HT1080 (cell line): ENCODE measurements at regions not wholly inside any gene's neighbourhood (a gene's known extent, or its start where the extent isn't known, plus 50 kb on each side); places are given as distances from the start of the nearest gene placed in this dataset.
"Not testable (repeated sequence)": the region's sequence is repeated elsewhere in the genome, so short reads cannot be mapped to it uniquely, and the experiment has no call there.

Source experiments
- DNase-seq: peaks from one replicate; pipeline ENCODE4 v3.0.0-alpha.2; 2015; ENCODE audit warnings: low read depth

GRCh38 chr10:59036311-59037017, 140.0 kb upstream of the PHYHIPL start:
- no peak for DNase-seq

- no peak for DNase-seq
Measured at GRCh38 chr10:59037018-59037389, 139.4 kb upstream of the PHYHIPL start.

GRCh38 chr10:59037506-59037905, 138.9 kb upstream of the PHYHIPL start:
- no peak for DNase-seq

GRCh38 chr10:59043358-59043757, 133.1 kb upstream of the PHYHIPL start:
- DNase-seq: not testable (repeated sequence)

DNA sequence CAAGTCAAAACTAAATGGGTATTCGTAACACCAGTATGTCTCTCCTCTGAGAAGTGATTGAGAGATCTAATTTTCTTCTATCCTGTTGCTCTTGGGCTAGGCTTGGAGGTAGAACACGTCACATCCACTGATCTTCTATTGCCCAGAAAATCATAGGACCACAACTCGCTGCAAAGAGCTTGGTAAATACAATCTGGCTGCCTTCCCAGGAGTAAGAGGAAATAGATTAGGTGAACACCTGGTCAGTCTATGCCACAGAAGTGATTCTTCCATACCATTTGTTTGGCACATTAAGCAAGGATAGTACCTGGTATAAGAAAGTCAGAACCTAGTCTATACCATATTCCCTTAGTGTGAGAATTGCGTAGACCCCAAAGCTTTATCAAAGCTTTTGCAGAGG, 129.3 kb upstream of the PHYHIPL start:
- no peak for DNase-seq

DNA sequence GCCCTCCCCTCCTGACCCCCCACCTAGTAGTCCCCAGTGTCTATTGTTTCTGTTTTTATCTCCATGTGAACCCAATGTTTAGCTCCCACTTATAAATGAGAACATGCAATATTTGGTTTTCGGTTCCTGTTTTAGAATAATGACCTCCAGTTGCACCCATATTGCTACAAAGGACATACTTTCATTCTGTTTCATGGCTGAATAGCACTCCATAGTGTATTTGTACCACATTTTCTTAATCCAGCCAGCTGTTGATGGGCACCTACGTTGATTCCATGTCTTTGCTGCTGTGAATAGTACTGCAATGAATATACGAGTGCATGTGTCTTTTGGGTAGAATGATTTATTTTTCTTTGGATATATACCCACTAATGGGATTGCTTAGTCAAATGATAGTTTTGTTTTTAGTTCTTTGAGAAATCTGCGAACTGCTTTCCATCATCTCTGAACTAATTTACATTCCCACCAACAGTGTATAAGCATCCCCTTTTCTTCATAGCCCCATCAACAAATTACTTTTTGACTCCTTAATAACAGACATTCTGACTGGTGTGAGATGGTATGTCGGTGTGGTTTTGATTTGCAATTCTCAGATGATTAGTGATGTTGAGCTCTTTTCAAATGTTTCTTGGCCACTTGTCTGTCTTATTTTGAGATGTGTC, 128.4 kb upstream of the PHYHIPL start:
- peak; percentile 12 for DNase-seq

GRCh38 chr10:59053502-59053901, 122.9 kb upstream of the PHYHIPL start:
- not testable (repeated sequence) for DNase-seq

DNA sequence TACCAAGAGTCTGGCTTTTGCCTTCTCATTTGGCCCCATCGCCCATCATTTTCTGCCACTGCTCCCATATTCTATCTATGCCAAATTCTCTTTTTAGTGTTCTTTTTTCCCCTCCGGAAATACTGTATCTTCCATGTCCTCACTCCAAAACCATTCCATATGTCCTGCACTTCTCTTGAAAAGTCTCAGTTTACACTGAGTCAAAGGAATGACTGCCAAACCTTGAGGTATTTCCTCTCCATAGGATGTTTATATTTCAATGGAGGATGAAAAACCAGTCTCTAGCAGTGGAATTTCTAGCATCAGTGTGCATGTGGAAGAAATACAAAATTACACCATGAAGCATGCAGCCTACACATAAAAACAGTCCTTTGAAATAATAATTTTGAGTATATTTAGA, 121.4 kb upstream of the PHYHIPL start:
- DNase-seq: no peak

- no peak for DNase-seq
Measured at GRCh38 chr10:59057345-59057744, 119.1 kb upstream of the PHYHIPL start.

- DNase-seq: no peak
Measured at GRCh38 chr10:59060852-59061251, 115.6 kb upstream of the PHYHIPL start.

DNA sequence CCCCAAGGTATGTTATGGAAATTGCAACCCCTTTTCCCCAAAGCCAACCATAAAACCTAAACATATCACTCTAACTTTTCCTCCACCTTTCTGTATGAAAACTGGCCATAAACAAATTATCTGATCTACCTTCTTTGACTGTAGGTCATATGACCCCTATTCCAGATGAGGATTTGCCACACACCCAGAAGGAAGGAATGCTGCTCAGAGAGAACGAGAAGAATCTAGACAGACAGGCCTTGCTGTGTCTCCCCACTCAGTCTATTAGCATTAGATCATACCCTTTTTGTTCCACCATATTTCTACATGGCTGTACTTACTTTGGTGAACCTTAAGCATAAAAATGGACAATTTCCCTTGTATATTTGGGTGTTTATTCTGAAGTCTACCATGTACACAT, 113.0 kb upstream of the PHYHIPL start:
- no peak for DNase-seq

DNA sequence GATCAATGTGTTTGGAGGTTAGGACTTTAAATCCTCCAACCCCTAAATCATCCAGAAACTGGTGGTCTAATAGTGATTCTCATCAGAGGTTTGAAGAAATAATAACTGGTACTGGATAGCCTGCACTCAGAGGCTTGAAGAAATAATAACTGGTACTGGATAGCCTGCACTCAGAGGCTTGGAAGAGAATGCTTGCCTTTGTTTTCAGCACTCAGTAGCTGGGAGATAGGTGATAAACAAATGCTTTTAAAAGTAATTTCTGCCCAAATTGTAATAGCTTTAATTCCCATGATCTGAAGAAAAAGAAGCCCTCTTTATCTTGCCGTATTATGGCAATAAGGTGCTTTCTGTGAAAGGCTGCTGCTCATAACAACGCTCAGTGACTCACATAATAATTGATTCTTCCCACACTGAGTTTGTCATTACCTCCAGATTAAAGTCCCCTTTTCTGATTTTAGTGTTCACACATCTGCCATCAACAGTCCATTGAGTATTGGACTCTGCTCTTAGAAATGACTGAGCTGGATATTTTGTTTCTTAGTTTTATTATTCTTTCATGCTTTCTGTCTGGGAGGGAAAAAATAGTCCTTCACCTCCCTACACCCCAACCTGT, 112.3 kb upstream of the PHYHIPL start:
- DNase-seq: no peak

GRCh38 chr10:59064759-59065539, 111.5 kb upstream of the PHYHIPL start:
- DNase-seq: no peak

- DNase-seq: no peak
Measured at GRCh38 chr10:59068581-59069191, 107.8 kb upstream of the PHYHIPL start.

- no peak for DNase-seq
Measured at GRCh38 chr10:59072038-59072437, 104.4 kb upstream of the PHYHIPL start.

- DNase-seq: no peak
Measured at GRCh38 chr10:59073456-59074053, 102.9 kb upstream of the PHYHIPL start.

- DNase-seq: no peak
Measured at GRCh38 chr10:59075576-59075975, 100.9 kb upstream of the PHYHIPL start.

DNA sequence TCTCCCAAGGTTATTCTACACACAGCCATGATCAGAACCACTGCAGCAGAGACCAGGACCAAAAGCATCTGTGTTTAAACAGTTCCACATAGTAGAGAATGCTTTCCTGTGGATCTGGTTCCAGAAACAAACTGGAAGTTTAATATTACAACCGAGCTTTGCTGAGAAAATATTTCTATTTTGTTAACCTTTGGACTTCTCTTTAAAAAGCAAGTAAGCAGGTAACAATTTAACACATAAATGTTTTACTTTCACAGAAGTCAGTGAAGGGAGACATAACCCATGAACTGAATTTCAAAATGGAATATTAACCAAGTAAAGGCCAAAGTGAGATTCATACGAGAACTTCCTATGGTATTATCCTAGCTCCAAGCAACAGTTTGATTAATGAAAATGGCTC, 98.6 kb upstream of the PHYHIPL start:
- DNase-seq: no peak

DNA sequence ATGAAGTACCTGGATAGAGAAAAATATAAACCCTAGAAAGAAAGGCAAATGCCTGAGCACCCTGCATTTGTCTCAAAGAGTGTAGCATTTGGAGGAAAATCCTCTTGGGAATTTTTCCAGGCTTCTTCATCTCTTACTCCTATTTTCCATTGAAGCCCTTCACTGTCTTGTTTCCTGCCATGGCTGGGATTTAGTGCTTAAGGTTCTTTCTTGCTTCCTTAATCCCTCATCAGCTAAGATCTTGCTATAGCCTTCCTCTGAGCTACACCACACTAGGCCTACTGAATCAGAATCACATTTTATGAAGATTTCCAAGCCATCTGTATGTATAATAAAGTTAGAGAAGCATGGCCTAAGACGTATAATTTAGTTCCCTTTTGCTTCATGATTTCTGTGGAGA, 97.5 kb upstream of the PHYHIPL start:
- no peak for DNase-seq

DNA sequence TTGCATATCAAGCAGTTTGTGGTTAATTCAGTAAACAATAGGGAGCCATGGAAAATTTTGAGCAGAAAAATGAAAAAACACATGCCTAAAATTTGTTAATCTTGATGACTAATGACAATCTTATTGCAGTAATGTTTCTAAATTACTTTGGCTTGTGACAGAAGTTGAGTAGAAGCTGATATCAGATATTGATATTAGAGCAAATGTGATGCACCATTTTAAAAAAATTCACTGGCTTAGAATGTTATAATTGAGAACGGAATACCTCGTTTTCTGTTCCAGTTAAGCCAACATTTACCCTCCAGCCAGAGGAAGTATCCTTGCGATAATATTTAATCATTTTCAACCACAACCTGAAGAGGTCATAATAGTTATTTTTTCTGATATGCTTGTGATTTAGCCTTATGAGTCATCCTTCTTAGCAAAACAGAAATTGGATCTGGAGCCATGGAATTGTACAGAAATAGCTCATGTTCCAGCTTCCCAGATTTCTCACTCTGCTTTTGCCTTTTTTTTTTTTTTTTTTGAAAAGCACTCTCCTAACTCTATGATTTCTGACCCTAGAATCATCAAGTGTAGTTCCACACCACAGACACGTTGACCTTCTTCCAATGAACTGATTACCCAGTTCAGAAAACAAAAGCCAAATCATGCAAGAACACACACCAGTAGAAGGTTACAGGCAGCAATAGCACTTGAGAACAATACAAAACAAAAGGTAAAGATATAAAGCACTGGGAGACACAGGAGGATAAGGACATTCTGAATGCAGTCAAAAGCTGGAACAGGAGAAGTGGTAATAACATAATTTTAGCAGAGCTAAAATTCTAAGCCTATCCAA, 96.8 kb upstream of the PHYHIPL start:
- peak; percentile 62 for DNase-seq
